GM12864 (cell line): ENCODE measurements at regions not wholly inside any gene's neighbourhood (a gene's known extent, or its start where the extent isn't known, plus 50 kb on each side); places are given as distances from the start of the nearest gene placed in this dataset.

ENCODE experiments used
- DNase-seq: peaks from one replicate; pipeline ENCODE4 v3.0.0-alpha.2; 2011; ENCODE audit warnings: low read depth
- H3K4me3 ChIP-seq: 2 replicates; pipeline ENCODE4 v1.5.1; 2011; ENCODE audit warnings: mild to moderate bottlenecking, low read depth, low read length, control low read depth
- TF ChIP-seq, protein P1 (sequence below): IDR thresholded peaks from 2 replicates; pipeline ENCODE4 v1.5.1; 2011; ENCODE audit warnings: low read depth, mild to moderate bottlenecking, moderate library complexity, low read length, control low read depth, inconsistent platforms; ENCODE audit errors: missing control alignments

DNA sequence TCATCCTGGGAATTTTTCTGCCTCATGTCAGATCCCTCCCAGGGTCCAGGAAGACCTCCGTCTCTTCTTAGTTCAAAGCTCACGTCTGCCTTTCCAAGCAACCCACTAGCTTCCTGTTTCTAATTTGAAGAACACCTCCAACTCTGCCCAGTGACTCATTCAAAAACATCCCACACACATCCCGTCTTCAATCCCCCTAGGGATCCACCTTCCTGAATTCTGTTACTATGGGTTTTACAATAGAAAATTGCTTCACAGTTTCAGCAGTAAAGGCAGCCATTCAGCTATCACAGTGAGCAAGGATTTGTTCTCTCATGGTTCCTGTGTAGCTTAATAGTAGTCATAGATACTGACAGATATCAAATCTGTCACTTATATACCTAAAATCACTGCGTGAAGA is 308.3 kb upstream of the CCDC54 start:
- DNase-seq: no peak
- TF ChIP-seq, protein P1, sequence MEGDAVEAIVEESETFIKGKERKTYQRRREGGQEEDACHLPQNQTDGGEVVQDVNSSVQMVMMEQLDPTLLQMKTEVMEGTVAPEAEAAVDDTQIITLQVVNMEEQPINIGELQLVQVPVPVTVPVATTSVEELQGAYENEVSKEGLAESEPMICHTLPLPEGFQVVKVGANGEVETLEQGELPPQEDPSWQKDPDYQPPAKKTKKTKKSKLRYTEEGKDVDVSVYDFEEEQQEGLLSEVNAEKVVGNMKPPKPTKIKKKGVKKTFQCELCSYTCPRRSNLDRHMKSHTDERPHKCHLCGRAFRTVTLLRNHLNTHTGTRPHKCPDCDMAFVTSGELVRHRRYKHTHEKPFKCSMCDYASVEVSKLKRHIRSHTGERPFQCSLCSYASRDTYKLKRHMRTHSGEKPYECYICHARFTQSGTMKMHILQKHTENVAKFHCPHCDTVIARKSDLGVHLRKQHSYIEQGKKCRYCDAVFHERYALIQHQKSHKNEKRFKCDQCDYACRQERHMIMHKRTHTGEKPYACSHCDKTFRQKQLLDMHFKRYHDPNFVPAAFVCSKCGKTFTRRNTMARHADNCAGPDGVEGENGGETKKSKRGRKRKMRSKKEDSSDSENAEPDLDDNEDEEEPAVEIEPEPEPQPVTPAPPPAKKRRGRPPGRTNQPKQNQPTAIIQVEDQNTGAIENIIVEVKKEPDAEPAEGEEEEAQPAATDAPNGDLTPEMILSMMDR: no peak
- H3K4me3 ChIP-seq: no peak overlapping the region

DNA sequence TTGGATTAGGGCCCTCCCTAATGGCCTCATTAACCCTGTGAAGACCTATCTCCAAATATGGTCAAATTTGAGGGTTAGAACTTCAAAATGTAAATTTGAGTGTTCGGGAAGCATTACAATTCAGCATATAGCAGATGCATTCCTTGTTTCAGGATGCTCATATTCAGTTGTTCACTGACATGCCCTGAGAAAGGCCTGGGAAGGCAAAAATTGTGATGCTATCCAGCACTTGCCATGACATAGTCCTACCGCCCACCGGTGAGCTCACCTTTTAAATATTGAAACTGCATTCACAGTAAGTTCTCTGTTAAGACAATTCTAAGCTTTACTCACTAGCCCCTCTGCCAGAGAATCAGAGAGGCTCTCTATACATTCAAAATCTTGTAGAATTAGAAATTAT is 300.3 kb upstream of the CCDC54 start:
- TF ChIP-seq, protein P1: no peak
- no peak overlapping the region for H3K4me3 ChIP-seq
- DNase-seq: no peak

DNA sequence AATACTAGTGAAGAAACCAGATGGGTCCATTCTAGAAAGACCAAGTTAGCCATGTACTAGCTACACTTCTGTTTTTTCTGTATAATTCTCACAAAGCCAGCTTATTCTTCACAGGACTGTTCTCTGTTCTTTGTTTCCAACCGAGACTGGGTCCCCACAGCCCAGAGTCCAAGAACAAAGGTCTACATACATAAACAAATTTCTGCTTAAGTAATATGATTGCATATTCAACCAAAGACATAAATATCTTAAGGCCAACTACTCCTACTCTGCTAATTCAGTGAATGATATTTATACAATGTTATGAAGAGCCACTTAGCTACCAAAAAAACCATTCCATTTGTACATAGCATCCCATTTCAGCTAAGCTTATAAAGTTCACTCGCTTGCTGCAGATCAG is 299.8 kb upstream of the CCDC54 start:
- DNase-seq: no peak
- TF ChIP-seq, protein P1: no peak

DNA sequence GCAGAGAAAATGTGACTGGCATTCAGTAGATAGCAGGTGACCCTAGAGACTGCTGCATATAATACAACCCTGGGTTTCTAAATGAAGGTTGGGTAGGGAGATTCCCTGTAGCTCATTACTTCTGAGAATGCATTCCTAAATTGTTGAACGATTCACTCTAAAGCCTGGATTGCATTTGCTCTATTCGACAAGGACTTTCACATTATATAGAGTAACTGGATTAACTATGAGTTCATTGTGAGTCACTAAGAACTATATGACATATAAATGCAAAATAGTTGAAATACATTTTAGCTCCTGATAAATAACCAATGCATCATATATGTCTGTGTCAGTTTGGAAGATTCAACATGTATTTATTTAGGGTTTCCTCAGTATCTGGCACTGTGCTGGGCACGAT is 294.7 kb upstream of the CCDC54 start:
- H3K4me3 ChIP-seq: no peak overlapping the region
- no peak for DNase-seq
- TF ChIP-seq, protein P1: no peak

More for the DNA sequence above, 299.8 kb upstream of the CCDC54 start:
- no peak overlapping the region for H3K4me3 ChIP-seq

DNA sequence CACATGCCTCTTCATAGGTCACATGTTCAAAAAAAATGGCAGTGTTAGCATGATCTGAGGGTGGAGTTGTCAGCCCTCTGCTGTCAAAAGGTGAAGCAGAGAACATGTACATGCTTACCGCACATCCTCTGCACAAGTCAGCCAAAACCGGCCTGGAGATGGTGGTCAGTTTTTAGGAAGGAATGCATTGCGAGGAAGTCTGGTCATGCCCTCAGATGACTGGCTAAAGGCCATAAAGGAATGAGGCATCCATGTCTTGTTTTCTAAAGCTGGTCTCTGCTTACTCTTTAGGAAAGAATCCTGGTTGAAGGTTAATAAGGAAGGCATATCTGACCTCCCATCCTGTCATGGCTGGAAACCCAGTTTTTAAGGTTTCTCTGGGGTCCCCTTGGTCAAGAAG is 292.0 kb upstream of the CCDC54 start:
- H3K4me3 ChIP-seq: no peak overlapping the region
- TF ChIP-seq, protein P1: no peak
- no peak for DNase-seq

DNA sequence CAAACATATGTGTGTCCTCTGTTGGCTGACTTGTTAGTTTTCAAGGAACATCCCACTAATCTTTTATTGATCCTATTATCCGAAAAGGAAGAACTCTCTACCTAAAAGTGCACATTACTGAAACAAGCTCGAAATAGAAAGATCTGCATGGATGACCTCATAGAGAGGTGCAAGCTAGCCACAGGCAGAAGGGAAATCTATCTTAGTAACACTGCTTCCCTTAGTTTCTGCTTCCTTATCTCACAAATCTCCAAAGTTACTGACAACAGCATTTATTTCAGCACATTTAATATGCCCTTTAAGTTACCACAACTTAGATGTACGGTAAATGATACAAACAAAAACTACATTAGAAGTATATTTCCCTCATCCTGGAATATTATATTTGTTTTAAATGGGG is 285.1 kb upstream of the CCDC54 start:
- H3K4me3 ChIP-seq: no peak overlapping the region
- TF ChIP-seq, protein P1: no peak
- no peak for DNase-seq

DNA sequence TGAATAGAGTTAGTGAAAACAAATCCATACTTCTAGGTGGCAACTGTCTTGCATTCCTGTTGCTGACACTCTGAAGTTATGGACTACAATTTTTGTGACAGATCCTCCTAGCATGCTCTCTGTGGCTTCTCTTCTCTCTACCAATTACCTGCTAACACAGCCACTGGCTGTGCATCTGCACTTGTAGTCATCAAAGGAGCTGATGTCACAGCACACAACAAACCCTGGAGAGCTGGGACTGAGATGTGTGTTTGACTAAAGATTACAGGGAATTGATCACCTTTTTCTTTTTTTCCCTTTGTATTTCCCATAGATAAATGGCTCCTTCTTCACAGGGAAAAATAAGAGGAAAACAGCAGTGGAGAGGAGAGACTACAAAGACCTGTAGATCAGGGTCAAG is 278.4 kb upstream of the CCDC54 start:
- no peak for DNase-seq
- no peak overlapping the region for H3K4me3 ChIP-seq
- TF ChIP-seq, protein P1: no peak
